ENCODE measurements at regions not wholly inside any gene's neighbourhood (a gene's known extent, or its start where the extent isn't known, plus 50 kb on each side); places are given as distances from the start of the nearest gene placed in this dataset.

- no peak overlapping the region for H2BK15ac ChIP-seq (ENCODE audit: low read depth, poor library complexity, severe bottlenecking)
- no peak overlapping the region for H3K14ac ChIP-seq (ENCODE audit: low read length in 2 of 2)
- no peak overlapping the region for H3K18ac ChIP-seq (ENCODE audit: low read depth in 1 of 2, low read length in 2 of 2)
- WGBS = 87% methylated on average over 6 of the region's 6 CpGs
- H2BK5ac ChIP-seq (ENCODE audit: low read depth, low read length, poor library complexity, severe bottlenecking) = no peak overlapping the region
- no peak overlapping the region for H3K4me2 ChIP-seq (ENCODE audit: low read length, poor library complexity, severe bottlenecking)
- H4K91ac ChIP-seq (ENCODE audit: low read length) = no peak overlapping the region
- no peak overlapping the region for H3K27ac ChIP-seq (ENCODE audit: low read length, poor library complexity, severe bottlenecking)
- H3K4me3 ChIP-seq (ENCODE audit: insufficient read depth in 1 of 2, low read depth in 1 of 2, low read length in 2 of 2) = no peak overlapping the region
- peaks cover 4% of the 10 kb centered on the region for H3K4me1 ChIP-seq (ENCODE audit: control insufficient read depth, insufficient read depth, low read depth, low read length)
- H3K4ac ChIP-seq (ENCODE audit: low read depth in 1 of 2, low read length in 2 of 2) = no peak overlapping the region
- H2AK5ac ChIP-seq (ENCODE audit: low read length, severe bottlenecking) = no peak overlapping the region
- no peak overlapping the region for H4K8ac ChIP-seq (ENCODE audit: low read length)
- no peak overlapping the region for H2BK120ac ChIP-seq (ENCODE audit: low read depth, low read length)
- no peaks in the 10 kb centered on the region for H3K79me1 ChIP-seq (replicated peaks; ENCODE audit: low read length, poor library complexity, severe bottlenecking)
- no peak overlapping the region for H2BK12ac ChIP-seq (ENCODE audit: low read length in 2 of 2)
- H3K9me3 ChIP-seq (ENCODE audit: control insufficient read depth, low read length) = no peaks in the 10 kb centered on the region
- DNase-seq = no peak
- no peak overlapping the region for H2AFZ ChIP-seq (ENCODE audit: low read depth, low read length)
- no peak overlapping the region for H3K23ac ChIP-seq (ENCODE audit: low read length in 2 of 2)
- H3K9ac ChIP-seq (ENCODE audit: low read length) = no peak overlapping the region
- H3K27me3 ChIP-seq (ENCODE audit: control insufficient read depth in 1 of 2, insufficient read depth in 1 of 2, low read length in 2 of 2) = no peaks in the 10 kb centered on the region
- H3K36me3 ChIP-seq (ENCODE audit: control insufficient read depth in 1 of 2, insufficient read depth in 2 of 2, low read depth in 1 of 2, low read length in 2 of 2) = no peaks in the 10 kb centered on the region
Observed at GRCh38 chr4:188266386-188266785, 127.1 kb downstream of the TRIML1 start.

GRCh38 chr4:188268131-188268908 lies 129.1 kb downstream of the TRIML1 start:
- Histone ChIP-seq H3K4ac (ENCODE audit: low read depth in 1 of 2, low read length in 2 of 2) (no peak overlapping the region), H2AK5ac (ENCODE audit: low read length, severe bottlenecking) (no peak overlapping the region), H3K9me3 (ENCODE audit: control insufficient read depth, low read length) (no peaks in the 10 kb centered on the region), H3K9ac (ENCODE audit: low read length) (no peak overlapping the region), H2BK120ac (ENCODE audit: low read depth, low read length) (no peak overlapping the region), H2AFZ (ENCODE audit: low read depth, low read length) (no peak overlapping the region), H3K27ac (ENCODE audit: low read length, poor library complexity, severe bottlenecking) (no peak overlapping the region), H4K91ac (ENCODE audit: low read length) (no peak overlapping the region), H3K23ac (ENCODE audit: low read length in 2 of 2) (no peak overlapping the region), H4K8ac (ENCODE audit: low read length) (no peak overlapping the region), H3K14ac (ENCODE audit: low read length in 2 of 2) (no peak overlapping the region), H3K4me1 (ENCODE audit: control insufficient read depth, insufficient read depth, low read depth, low read length) (no peaks in the 10 kb centered on the region), H3K4me2 (ENCODE audit: low read length, poor library complexity, severe bottlenecking) (no peak overlapping the region), H3K4me3 (ENCODE audit: insufficient read depth in 1 of 2, low read depth in 1 of 2, low read length in 2 of 2) (peak overlapping the region in 1 of 2 experiments; percentile 8), H2BK15ac (ENCODE audit: low read depth, poor library complexity, severe bottlenecking) (no peak overlapping the region), H2BK5ac (ENCODE audit: low read depth, low read length, poor library complexity, severe bottlenecking) (no peak overlapping the region), H2BK12ac (ENCODE audit: low read length in 2 of 2) (no peak overlapping the region), H3K36me3 (ENCODE audit: control insufficient read depth in 1 of 2, insufficient read depth in 2 of 2, low read depth in 1 of 2, low read length in 2 of 2) (no peaks in the 10 kb centered on the region), H3K79me1 (replicated peaks; ENCODE audit: low read length, poor library complexity, severe bottlenecking) (no peaks in the 10 kb centered on the region), H3K18ac (ENCODE audit: low read depth in 1 of 2, low read length in 2 of 2) (no peak overlapping the region), H3K27me3 (ENCODE audit: control insufficient read depth in 1 of 2, insufficient read depth in 1 of 2, low read length in 2 of 2) (no peaks in the 10 kb centered on the region)
- no peak for DNase-seq
- WGBS = 88% methylated on average over 12 of the region's 13 CpGs

- Histone ChIP-seq H2AFZ (ENCODE audit: low read depth, low read length) (no peak overlapping the region), H3K79me1 (replicated peaks; ENCODE audit: low read length, poor library complexity, severe bottlenecking) (no peaks in the 10 kb centered on the region), H3K9ac (ENCODE audit: low read length) (no peak overlapping the region), H3K18ac (ENCODE audit: low read depth in 1 of 2, low read length in 2 of 2) (no peak overlapping the region), H3K27ac (ENCODE audit: low read length, poor library complexity, severe bottlenecking) (no peak overlapping the region), H3K23ac (ENCODE audit: low read length in 2 of 2) (no peak overlapping the region), H4K8ac (ENCODE audit: low read length) (peak overlapping the region; percentile 47), H3K9me3 (ENCODE audit: control insufficient read depth, low read length) (no peaks in the 10 kb centered on the region), H4K91ac (ENCODE audit: low read length) (no peak overlapping the region), H3K27me3 (ENCODE audit: control insufficient read depth in 1 of 2, insufficient read depth in 1 of 2, low read length in 2 of 2) (no peaks in the 10 kb centered on the region), H3K36me3 (ENCODE audit: control insufficient read depth in 1 of 2, insufficient read depth in 2 of 2, low read depth in 1 of 2, low read length in 2 of 2) (no peaks in the 10 kb centered on the region), H2BK120ac (ENCODE audit: low read depth, low read length) (no peak overlapping the region), H2BK15ac (ENCODE audit: low read depth, poor library complexity, severe bottlenecking) (no peak overlapping the region), H2BK12ac (ENCODE audit: low read length in 2 of 2) (no peak overlapping the region), H2AK5ac (ENCODE audit: low read length, severe bottlenecking) (no peak overlapping the region), H3K4me1 (ENCODE audit: control insufficient read depth, insufficient read depth, low read depth, low read length) (no peaks in the 10 kb centered on the region), H3K4ac (ENCODE audit: low read depth in 1 of 2, low read length in 2 of 2) (no peak overlapping the region), H2BK5ac (ENCODE audit: low read depth, low read length, poor library complexity, severe bottlenecking) (no peak overlapping the region), H3K4me2 (ENCODE audit: low read length, poor library complexity, severe bottlenecking) (no peak overlapping the region), H3K14ac (ENCODE audit: low read length in 2 of 2) (peak overlapping the region in 1 of 2 experiments; percentile 44), H3K4me3 (ENCODE audit: insufficient read depth in 1 of 2, low read depth in 1 of 2, low read length in 2 of 2) (no peak overlapping the region)
- DNase-seq = no peak
- WGBS = 95% methylated on average over 30 of the region's 30 CpGs
Observed at GRCh38 chr4:188270273-188271069, 131.2 kb downstream of the TRIML1 start.

- no peaks in the 10 kb centered on the region for H3K9me3 ChIP-seq (ENCODE audit: control insufficient read depth, low read length)
- no peaks in the 10 kb centered on the region for H3K4me1 ChIP-seq (ENCODE audit: control insufficient read depth, insufficient read depth, low read depth, low read length)
- H2AFZ ChIP-seq (ENCODE audit: low read depth, low read length) = no peak overlapping the region
- no peaks in the 10 kb centered on the region for H3K27me3 ChIP-seq (ENCODE audit: control insufficient read depth in 1 of 2, insufficient read depth in 1 of 2, low read length in 2 of 2)
- H3K4me3 ChIP-seq (ENCODE audit: insufficient read depth in 1 of 2, low read depth in 1 of 2, low read length in 2 of 2) = no peak overlapping the region
- H3K4ac ChIP-seq (ENCODE audit: low read depth in 1 of 2, low read length in 2 of 2) = no peak overlapping the region
- no peak overlapping the region for H3K27ac ChIP-seq (ENCODE audit: low read length, poor library complexity, severe bottlenecking)
- H2BK12ac ChIP-seq (ENCODE audit: low read length in 2 of 2) = no peak overlapping the region
- H3K14ac ChIP-seq (ENCODE audit: low read length in 2 of 2) = no peak overlapping the region
- H3K36me3 ChIP-seq (ENCODE audit: control insufficient read depth in 1 of 2, insufficient read depth in 2 of 2, low read depth in 1 of 2, low read length in 2 of 2) = no peaks in the 10 kb centered on the region
- H2BK120ac ChIP-seq (ENCODE audit: low read depth, low read length) = no peak overlapping the region
- no peak overlapping the region for H3K23ac ChIP-seq (ENCODE audit: low read length in 2 of 2)
- no peak overlapping the region for H2BK5ac ChIP-seq (ENCODE audit: low read depth, low read length, poor library complexity, severe bottlenecking)
- no peaks in the 10 kb centered on the region for H3K79me1 ChIP-seq (replicated peaks; ENCODE audit: low read length, poor library complexity, severe bottlenecking)
- H4K91ac ChIP-seq (ENCODE audit: low read length) = no peak overlapping the region
- no peak overlapping the region for H3K4me2 ChIP-seq (ENCODE audit: low read length, poor library complexity, severe bottlenecking)
- H3K9ac ChIP-seq (ENCODE audit: low read length) = no peak overlapping the region
- DNase-seq = no peak
- no peak overlapping the region for H2BK15ac ChIP-seq (ENCODE audit: low read depth, poor library complexity, severe bottlenecking)
- H3K18ac ChIP-seq (ENCODE audit: low read depth in 1 of 2, low read length in 2 of 2) = no peak overlapping the region
- WGBS = 81% methylated on average over 3 of the region's 3 CpGs
- H2AK5ac ChIP-seq (ENCODE audit: low read length, severe bottlenecking) = no peak overlapping the region
- no peak overlapping the region for H4K8ac ChIP-seq (ENCODE audit: low read length)
Observed at GRCh38 chr4:188275686-188276085, 136.4 kb downstream of the TRIML1 start.
